ENCODE measurements at regions not wholly inside any gene's neighbourhood (a gene's known extent, or its start where the extent isn't known, plus 50 kb on each side); places are given as distances from the start of the nearest gene placed in this dataset.

DNA sequence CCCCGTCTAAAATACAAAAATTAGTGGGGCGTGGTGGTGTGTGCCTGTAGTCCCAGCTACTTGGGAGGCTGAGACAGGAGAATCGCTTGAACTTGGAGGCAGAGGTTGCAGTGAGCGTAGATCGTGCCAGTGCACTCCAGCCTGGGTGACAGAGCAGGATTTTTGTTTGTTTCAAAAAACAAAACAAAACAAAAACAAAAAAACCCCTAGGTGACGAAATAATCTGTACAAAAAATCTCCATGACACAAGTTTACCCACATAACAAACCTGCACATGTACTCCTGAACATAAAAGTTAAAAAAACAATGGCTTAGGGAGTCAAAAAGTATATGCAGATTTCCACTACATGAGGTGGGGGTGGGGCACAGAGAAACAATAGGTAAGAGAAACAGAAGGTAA is 140.5 kb upstream of the ASIC2 start:
- Histone ChIP-seq H3K79me2 (ENCODE audit: insufficient read depth, low read length) (no peaks in the 10 kb centered on the region), H4K20me1 (ENCODE audit: insufficient read depth, low read length) (no peaks in the 10 kb centered on the region), H3K27me3 (ENCODE audit: insufficient read depth, low read length) (no peaks in the 10 kb centered on the region), H3K9me3 (ENCODE audit: low read length) (no peaks in the 10 kb centered on the region), H3K4me1 (ENCODE audit: insufficient read depth, low read length, severe bottlenecking) (no peaks in the 10 kb centered on the region), H3K36me3 (ENCODE audit: insufficient read depth, low read length) (no peaks in the 10 kb centered on the region), H3F3A (ENCODE audit: insufficient read depth, low read length) (no peaks in the 10 kb centered on the region), H3K9me2 (ENCODE audit: low read depth, low read length) (no peaks in the 10 kb centered on the region), H3K27ac (ENCODE audit: low read depth, low read length, poor library complexity, severe bottlenecking) (no peak overlapping the region), H3K4me2 (ENCODE audit: low read length) (no peak overlapping the region), H3K9ac (ENCODE audit: low read length) (no peak overlapping the region), H2AFZ (ENCODE audit: low read length) (no peak overlapping the region), H3K4me3 (ENCODE audit: low read depth, low read length, poor library complexity, severe bottlenecking) (no peak overlapping the region)
- TF ChIP-seq, protein P1, sequence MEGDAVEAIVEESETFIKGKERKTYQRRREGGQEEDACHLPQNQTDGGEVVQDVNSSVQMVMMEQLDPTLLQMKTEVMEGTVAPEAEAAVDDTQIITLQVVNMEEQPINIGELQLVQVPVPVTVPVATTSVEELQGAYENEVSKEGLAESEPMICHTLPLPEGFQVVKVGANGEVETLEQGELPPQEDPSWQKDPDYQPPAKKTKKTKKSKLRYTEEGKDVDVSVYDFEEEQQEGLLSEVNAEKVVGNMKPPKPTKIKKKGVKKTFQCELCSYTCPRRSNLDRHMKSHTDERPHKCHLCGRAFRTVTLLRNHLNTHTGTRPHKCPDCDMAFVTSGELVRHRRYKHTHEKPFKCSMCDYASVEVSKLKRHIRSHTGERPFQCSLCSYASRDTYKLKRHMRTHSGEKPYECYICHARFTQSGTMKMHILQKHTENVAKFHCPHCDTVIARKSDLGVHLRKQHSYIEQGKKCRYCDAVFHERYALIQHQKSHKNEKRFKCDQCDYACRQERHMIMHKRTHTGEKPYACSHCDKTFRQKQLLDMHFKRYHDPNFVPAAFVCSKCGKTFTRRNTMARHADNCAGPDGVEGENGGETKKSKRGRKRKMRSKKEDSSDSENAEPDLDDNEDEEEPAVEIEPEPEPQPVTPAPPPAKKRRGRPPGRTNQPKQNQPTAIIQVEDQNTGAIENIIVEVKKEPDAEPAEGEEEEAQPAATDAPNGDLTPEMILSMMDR (IDR thresholded peaks at IDR 0.05; ENCODE audit: low read length) = no peak
- TF ChIP-seq EZH2 (IDR thresholded peaks at IDR 0.05; ENCODE audit: borderline replicate concordance, low read length) = no peak

DNA sequence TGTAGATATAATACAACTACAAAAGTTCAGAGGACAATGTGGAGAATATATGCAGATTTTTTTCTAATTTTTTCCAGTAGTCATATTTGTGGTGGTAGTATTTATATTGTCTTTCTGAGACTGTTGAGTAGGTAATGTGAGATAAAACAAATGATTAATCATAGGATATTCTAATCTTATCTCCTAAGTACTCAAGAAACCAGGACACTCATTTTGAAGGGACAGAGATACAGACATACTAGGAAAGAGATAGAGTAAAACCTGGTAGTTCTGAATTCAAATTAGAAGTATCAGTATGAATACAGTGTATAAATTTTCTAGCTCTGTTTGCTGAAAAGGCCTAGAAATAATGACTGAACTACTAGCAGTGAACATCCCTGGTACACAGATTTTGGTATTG is 141.7 kb upstream of the ASIC2 start:
- H3F3A ChIP-seq (ENCODE audit: insufficient read depth, low read length) = no peaks in the 10 kb centered on the region
- H3K9me2 ChIP-seq (ENCODE audit: low read depth, low read length) = no peaks in the 10 kb centered on the region
- H3K4me2 ChIP-seq (ENCODE audit: low read length) = no peak overlapping the region
- H3K79me2 ChIP-seq (ENCODE audit: insufficient read depth, low read length) = no peaks in the 10 kb centered on the region
- H3K4me3 ChIP-seq (ENCODE audit: low read depth, low read length, poor library complexity, severe bottlenecking) = no peak overlapping the region
- H3K9ac ChIP-seq (ENCODE audit: low read length) = no peak overlapping the region
- H3K9me3 ChIP-seq (ENCODE audit: low read length) = no peaks in the 10 kb centered on the region
- no peaks in the 10 kb centered on the region for H3K4me1 ChIP-seq (ENCODE audit: insufficient read depth, low read length, severe bottlenecking)
- H3K27ac ChIP-seq (ENCODE audit: low read depth, low read length, poor library complexity, severe bottlenecking) = no peak overlapping the region
- no peaks in the 10 kb centered on the region for H4K20me1 ChIP-seq (ENCODE audit: insufficient read depth, low read length)
- H3K27me3 ChIP-seq (ENCODE audit: insufficient read depth, low read length) = no peaks in the 10 kb centered on the region
- H3K36me3 ChIP-seq (ENCODE audit: insufficient read depth, low read length) = no peaks in the 10 kb centered on the region
- no peak overlapping the region for H2AFZ ChIP-seq (ENCODE audit: low read length)
- no peak for TF ChIP-seq EZH2 (IDR thresholded peaks at IDR 0.05; ENCODE audit: borderline replicate concordance, low read length)
- TF ChIP-seq, protein P1 (IDR thresholded peaks at IDR 0.05; ENCODE audit: low read length) = no peak

DNA sequence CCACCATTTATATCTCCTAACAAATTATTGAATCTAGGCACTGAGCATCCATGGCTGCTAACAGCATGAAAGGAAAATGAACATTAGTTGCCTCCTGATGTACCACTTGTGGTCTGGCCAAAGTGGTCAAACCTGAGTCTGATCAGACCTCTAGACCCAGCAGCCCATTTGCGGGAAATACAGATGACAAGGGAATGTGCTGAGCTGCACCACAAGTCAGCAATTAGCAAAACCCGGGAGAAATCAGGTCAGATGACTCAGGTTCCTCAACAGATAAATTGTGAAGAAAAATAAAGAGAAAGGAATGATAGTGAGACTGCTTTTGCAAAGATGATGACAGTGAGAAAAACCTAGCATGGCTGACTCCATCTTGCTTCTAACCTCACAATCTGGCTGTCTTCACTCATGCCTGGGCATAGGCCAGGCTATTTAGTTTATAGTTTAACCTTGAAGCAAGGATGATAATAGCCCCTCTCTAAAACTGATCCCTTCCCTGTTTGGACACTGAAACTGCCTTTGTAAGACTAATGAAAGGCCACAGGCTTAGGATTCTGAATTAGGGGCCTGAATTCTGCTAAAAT is 142.7 kb upstream of the ASIC2 start:
- H2AFZ ChIP-seq (ENCODE audit: low read length) = no peak overlapping the region
- no peaks in the 10 kb centered on the region for H4K20me1 ChIP-seq (ENCODE audit: insufficient read depth, low read length)
- H3K9ac ChIP-seq (ENCODE audit: low read length) = no peak overlapping the region
- H3K9me3 ChIP-seq (ENCODE audit: low read length) = no peaks in the 10 kb centered on the region
- H3K4me3 ChIP-seq (ENCODE audit: low read depth, low read length, poor library complexity, severe bottlenecking) = no peak overlapping the region
- H3K9me2 ChIP-seq (ENCODE audit: low read depth, low read length) = no peaks in the 10 kb centered on the region
- TF ChIP-seq EZH2 (IDR thresholded peaks at IDR 0.05; ENCODE audit: borderline replicate concordance, low read length) = no peak
- TF ChIP-seq, protein P1 (IDR thresholded peaks at IDR 0.05; ENCODE audit: low read length) = no peak
- no peaks in the 10 kb centered on the region for H3K79me2 ChIP-seq (ENCODE audit: insufficient read depth, low read length)
- no peaks in the 10 kb centered on the region for H3K4me1 ChIP-seq (ENCODE audit: insufficient read depth, low read length, severe bottlenecking)
- no peaks in the 10 kb centered on the region for H3K36me3 ChIP-seq (ENCODE audit: insufficient read depth, low read length)
- H3K27ac ChIP-seq (ENCODE audit: low read depth, low read length, poor library complexity, severe bottlenecking) = no peak overlapping the region
- H3K4me2 ChIP-seq (ENCODE audit: low read length) = no peak overlapping the region
- no peaks in the 10 kb centered on the region for H3F3A ChIP-seq (ENCODE audit: insufficient read depth, low read length)
- no peaks in the 10 kb centered on the region for H3K27me3 ChIP-seq (ENCODE audit: insufficient read depth, low read length)
